NCI-H69 (cell line): ENCODE measurements at regions not wholly inside any gene's neighbourhood (a gene's known extent, or its start where the extent isn't known, plus 50 kb on each side); places are given as distances from the start of the nearest gene placed in this dataset.
"Not testable (repeated sequence)": the region's sequence is repeated elsewhere in the genome, so short reads cannot be mapped to it uniquely, and the experiment has no call there.

Experiments used
- DNase-seq: peaks from one replicate; lab custom pipeline; 2025; lab: John Stamatoyannopoulos, UW

- no peak for DNase-seq
Measured at GRCh38 chr19:33866696-33867095, 70.0 kb downstream of the KCTD15 start.

- DNase-seq, result peak; percentile 57
Measured at GRCh38 chr19:33868076-33868735, 71.5 kb downstream of the KCTD15 start.

- peak; percentile 29 for DNase-seq
Measured at GRCh38 chr19:33868788-33869412, 72.2 kb downstream of the KCTD15 start.

- DNase-seq, result not testable (repeated sequence)
Measured at GRCh38 chr19:33870298-33870932, 73.7 kb downstream of the KCTD15 start.

GRCh38 chr19:33871605-33872004, 74.9 kb downstream of the KCTD15 start:
- DNase-seq, result no peak

- no peak for DNase-seq
Measured at GRCh38 chr19:33872445-33873320, 76.0 kb downstream of the KCTD15 start.

- DNase-seq, result no peak
Measured at GRCh38 chr19:33875071-33875470, 78.4 kb downstream of the KCTD15 start.

- no peak for DNase-seq
Measured at GRCh38 chr19:33876192-33876591, 79.5 kb downstream of the KCTD15 start.

GRCh38 chr19:33878030-33878544, 81.4 kb downstream of the KCTD15 start:
- no peak for DNase-seq

GRCh38 chr19:33878910-33879810, 82.5 kb downstream of the KCTD15 start:
- no peak for DNase-seq

GRCh38 chr19:33879818-33880575, 83.3 kb downstream of the KCTD15 start:
- DNase-seq, result no peak

GRCh38 chr19:33883859-33884519, 87.3 kb downstream of the KCTD15 start:
- DNase-seq, result peak; percentile 39

GRCh38 chr19:33885236-33885635, 88.6 kb downstream of the KCTD15 start:
- no peak for DNase-seq

- no peak for DNase-seq
Measured at GRCh38 chr19:33887891-33888290, 91.2 kb downstream of the KCTD15 start.

- no peak for DNase-seq
Measured at GRCh38 chr19:33888665-33889064, 92.0 kb downstream of the KCTD15 start.

GRCh38 chr19:33890569-33890968, 93.9 kb downstream of the KCTD15 start:
- DNase-seq, result no peak

- DNase-seq, result no peak
Measured at GRCh38 chr19:33891773-33892172, 95.1 kb downstream of the KCTD15 start.

- DNase-seq, result no peak
Measured at GRCh38 chr19:33894787-33895186, 98.1 kb downstream of the KCTD15 start.

- DNase-seq, result no peak
Measured at GRCh38 chr19:33895366-33895765, 98.7 kb downstream of the KCTD15 start.
